Liver (tissue), 8 donors: ENCODE measurements at regions not wholly inside any gene's neighbourhood (a gene's known extent, or its start where the extent isn't known, plus 50 kb on each side); places are given as distances from the start of the nearest gene placed in this dataset.

Experiments used
- DNase-seq: peaks from one replicate; pipeline ENCODE4 v3.0.0-alpha.2; 2017; ENCODE audit warnings: low spot score
- H3K27ac ChIP-seq, 2 donors: one replicate each; pipeline ENCODE4 v1.7.0; 2013; ENCODE audit warnings: inconsistent platforms in 2 of 2, low read length in 2 of 2, control low read depth in 1 of 2, low read depth in 1 of 2, mild to moderate bottlenecking in 1 of 2
- H3K27me3 ChIP-seq, 4 donors: one replicate each; pipeline versions ENCODE4 v1.6.1 to v1.7.0; 2013; ENCODE audit warnings: low read length in 3 of 4, inconsistent platforms in 1 of 4, mild to moderate bottlenecking in 1 of 4, moderate library complexity in 1 of 4; ENCODE audit not compliant: control insufficient read depth in 4 of 4, insufficient read depth in 4 of 4
- H3K36me3 ChIP-seq, 4 donors: one replicate each; pipeline versions ENCODE4 v1.6.1 to v1.7.0; 2013; ENCODE audit warnings: low read length in 3 of 4, mild to moderate bottlenecking in 3 of 4, low read depth in 1 of 4, moderate library complexity in 1 of 4; ENCODE audit not compliant: control insufficient read depth in 4 of 4, insufficient read depth in 3 of 4
- H3K4me1 ChIP-seq, 4 donors: one replicate each; pipeline versions ENCODE4 v1.6.1 to v1.7.0; 2013; ENCODE audit warnings: low read length in 3 of 4, mild to moderate bottlenecking in 3 of 4, moderate library complexity in 1 of 4; ENCODE audit not compliant: control insufficient read depth in 4 of 4, insufficient read depth in 4 of 4
- H3K4me3 ChIP-seq, 3 donors: one replicate each; pipeline versions ENCODE4 v1.6.1 to v1.7.0; 2013; ENCODE audit warnings: low read length in 3 of 3, control low read depth in 1 of 3, low read depth in 1 of 3, mild to moderate bottlenecking in 1 of 3
- H3K9ac ChIP-seq, 2 donors: one replicate each; pipeline ENCODE4 v1.7.0; 2013; ENCODE audit warnings: low read length in 2 of 2, mild to moderate bottlenecking in 2 of 2, moderate library complexity in 2 of 2, control low read depth in 1 of 2, low read depth in 1 of 2
- H3K9me3 ChIP-seq, 4 donors: one replicate each; pipeline versions ENCODE4 v1.6.1 to v1.7.0; 2013; ENCODE audit warnings: low read length in 3 of 4; ENCODE audit not compliant: control insufficient read depth in 4 of 4
- EGR1 ChIP-seq, 2 donors: IDR thresholded peaks; 2 replicates each; pipeline ENCODE4 v1.6.1; 2016 to 2018; ENCODE audit warnings: antibody characterized with exemption in 2 of 2, low read depth in 2 of 2
- FOXA1 ChIP-seq: IDR thresholded peaks from 2 replicates; pipeline ENCODE4 v1.6.1; 2016; ENCODE audit warnings: antibody characterized with exemption
- FOXA2 ChIP-seq: IDR thresholded peaks from 2 replicates; pipeline ENCODE4 v1.6.1; 2016; ENCODE audit warnings: antibody characterized with exemption
- GABPA ChIP-seq, 2 donors: IDR thresholded peaks in 1 of 2; conservative IDR thresholded peaks in 1 of 2; 2 replicates each; pipeline ENCODE4 v1.6.1; 2016; ENCODE audit warnings: antibody characterized with exemption in 2 of 2, mild to moderate bottlenecking in 1 of 2, moderate library complexity in 1 of 2
- HNF4A ChIP-seq, 2 donors: conservative IDR thresholded peaks; 2 replicates each; pipeline ENCODE4 v1.6.1; 2016; ENCODE audit warnings: antibody characterized with exemption in 2 of 2, mild to moderate bottlenecking in 2 of 2
- HNF4G ChIP-seq: IDR thresholded peaks from 2 replicates; pipeline ENCODE4 v1.6.1; 2016; ENCODE audit warnings: antibody characterized with exemption
- JUND ChIP-seq, 2 donors: IDR thresholded peaks; 2 replicates each; pipeline ENCODE4 v1.6.1; 2016; ENCODE audit warnings: antibody characterized with exemption in 2 of 2
- NR2F2 ChIP-seq: IDR thresholded peaks from 2 replicates; pipeline ENCODE4 v1.6.1; 2016; ENCODE audit warnings: antibody characterized with exemption
- RAD21 ChIP-seq, 2 donors: IDR thresholded peaks; 2 replicates each; pipeline ENCODE4 v1.6.1; 2016; ENCODE audit warnings: antibody characterized with exemption in 2 of 2, mild to moderate bottlenecking in 2 of 2
- REST ChIP-seq: IDR thresholded peaks from 2 replicates; pipeline ENCODE4 v1.6.1; 2016; ENCODE audit warnings: antibody characterized with exemption, mild to moderate bottlenecking
- RXRA ChIP-seq, 2 donors: IDR thresholded peaks; 2 replicates each; pipeline ENCODE4 v1.6.1; 2017 to 2018; ENCODE audit warnings: antibody characterized with exemption in 2 of 2, mild to moderate bottlenecking in 1 of 2
- SP1 ChIP-seq: IDR thresholded peaks from 2 replicates; pipeline ENCODE4 v1.6.1; 2018; ENCODE audit warnings: antibody characterized with exemption, mild to moderate bottlenecking
- TAF1 ChIP-seq: conservative IDR thresholded peaks from 2 replicates; pipeline ENCODE4 v1.6.1; 2016; ENCODE audit warnings: antibody characterized with exemption, mild to moderate bottlenecking
- YY1 ChIP-seq: IDR thresholded peaks from 2 replicates; pipeline ENCODE4 v1.6.1; 2016; ENCODE audit warnings: antibody characterized with exemption, mild to moderate bottlenecking
- WGBS: extraction: QIAGEN DNeasy Blood & Tissue Kit; methylation state at CpG from one replicate; pipeline ENCODE4 v1.1.7; 2013; 5-methylcytosine and 5-hydroxymethylcytosine counted together
- TF ChIP-seq, protein P1 (sequence below): fragments of 150-350 bp; IDR thresholded peaks from 2 replicates; pipeline ENCODE4 v1.5.1; 2017; ENCODE audit warnings: improper control_type of control experiment, low read depth, low read length; ENCODE audit not compliant: missing input control
- TF ChIP-seq, protein P2 (sequence below): IDR thresholded peaks from 2 replicates; pipeline ENCODE4 v1.6.1; 2016; ENCODE audit warnings: antibody characterized with exemption
- TF ChIP-seq, protein P3 (sequence below): IDR thresholded peaks from 2 replicates; pipeline ENCODE4 v1.6.1; 2016; ENCODE audit warnings: antibody characterized with exemption
- TF ChIP-seq, protein P4 (sequence below): IDR thresholded peaks from 2 replicates; pipeline ENCODE4 v1.6.1; 2016; ENCODE audit warnings: antibody characterized with exemption
- donor health status: healthy.
- donor health status: healthy.
- donor health status: healthy.
- donor health status: healthy.
- donor health status: healthy.

DNA sequence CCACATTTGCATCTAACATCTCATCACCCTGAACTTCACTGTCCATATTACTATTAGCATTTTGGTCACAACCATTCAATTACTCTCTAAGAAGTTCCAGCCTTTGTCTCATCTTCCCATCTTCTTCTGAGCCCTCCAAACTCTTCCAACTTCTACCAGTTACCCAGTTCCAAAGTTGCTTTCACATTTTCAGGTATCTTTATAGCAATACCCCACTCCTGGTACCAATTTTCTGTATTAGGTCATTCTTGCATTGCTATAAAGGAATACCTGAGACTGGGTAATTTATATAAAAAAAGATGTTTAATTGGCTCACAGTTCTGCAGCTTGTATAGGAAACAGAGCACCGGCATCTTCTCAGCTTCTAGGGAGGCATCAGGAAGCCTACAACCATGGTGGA, 64.7 kb upstream of the ARHGAP42 start:
- Histone ChIP-seq H3K27ac (no peak overlapping the region), H3K9ac (no peak overlapping the region), H3K36me3 (no peaks in the 10 kb centered on the region), H3K27me3 (no peaks in the 10 kb centered on the region), H3K4me3 (no peak overlapping the region), H3K9me3 (peaks cover 0 to 10% (median 4%) of the 10 kb centered on the region in 4 donors), H3K4me1 (peaks cover 1 to 10% (median 5%) of the 10 kb centered on the region in 4 donors)
- WGBS = 96% methylated on average over 1 of the region's 1 CpG
- DNase-seq = no peak
- TF ChIP-seq GABPA (IDR thresholded peaks at IDR 0.05 in 1 of 2, conservative IDR thresholded peaks at IDR 0.05 in 1 of 2) (no peak), RXRA (IDR thresholded peaks at IDR 0.05) (no peak), SP1 (no peak), REST (no peak), HNF4A (conservative IDR thresholded peaks at IDR 0.05) (no peak), TAF1 (no peak), FOXA2 (no peak), EGR1 (IDR thresholded peaks at IDR 0.05; ENCODE audit: low read depth in 2 of 2) (no peak), HNF4G (no peak), YY1 (no peak), RAD21 (IDR thresholded peaks at IDR 0.05) (no peak), FOXA1 (no peak), JUND (IDR thresholded peaks at IDR 0.05) (no peak), NR2F2 (no peak)
- TF ChIP-seq, protein P1, sequence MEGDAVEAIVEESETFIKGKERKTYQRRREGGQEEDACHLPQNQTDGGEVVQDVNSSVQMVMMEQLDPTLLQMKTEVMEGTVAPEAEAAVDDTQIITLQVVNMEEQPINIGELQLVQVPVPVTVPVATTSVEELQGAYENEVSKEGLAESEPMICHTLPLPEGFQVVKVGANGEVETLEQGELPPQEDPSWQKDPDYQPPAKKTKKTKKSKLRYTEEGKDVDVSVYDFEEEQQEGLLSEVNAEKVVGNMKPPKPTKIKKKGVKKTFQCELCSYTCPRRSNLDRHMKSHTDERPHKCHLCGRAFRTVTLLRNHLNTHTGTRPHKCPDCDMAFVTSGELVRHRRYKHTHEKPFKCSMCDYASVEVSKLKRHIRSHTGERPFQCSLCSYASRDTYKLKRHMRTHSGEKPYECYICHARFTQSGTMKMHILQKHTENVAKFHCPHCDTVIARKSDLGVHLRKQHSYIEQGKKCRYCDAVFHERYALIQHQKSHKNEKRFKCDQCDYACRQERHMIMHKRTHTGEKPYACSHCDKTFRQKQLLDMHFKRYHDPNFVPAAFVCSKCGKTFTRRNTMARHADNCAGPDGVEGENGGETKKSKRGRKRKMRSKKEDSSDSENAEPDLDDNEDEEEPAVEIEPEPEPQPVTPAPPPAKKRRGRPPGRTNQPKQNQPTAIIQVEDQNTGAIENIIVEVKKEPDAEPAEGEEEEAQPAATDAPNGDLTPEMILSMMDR = no peak
- TF ChIP-seq, protein P2, sequence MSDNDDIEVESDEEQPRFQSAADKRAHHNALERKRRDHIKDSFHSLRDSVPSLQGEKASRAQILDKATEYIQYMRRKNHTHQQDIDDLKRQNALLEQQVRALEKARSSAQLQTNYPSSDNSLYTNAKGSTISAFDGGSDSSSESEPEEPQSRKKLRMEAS = no peak
- TF ChIP-seq, protein P3, sequence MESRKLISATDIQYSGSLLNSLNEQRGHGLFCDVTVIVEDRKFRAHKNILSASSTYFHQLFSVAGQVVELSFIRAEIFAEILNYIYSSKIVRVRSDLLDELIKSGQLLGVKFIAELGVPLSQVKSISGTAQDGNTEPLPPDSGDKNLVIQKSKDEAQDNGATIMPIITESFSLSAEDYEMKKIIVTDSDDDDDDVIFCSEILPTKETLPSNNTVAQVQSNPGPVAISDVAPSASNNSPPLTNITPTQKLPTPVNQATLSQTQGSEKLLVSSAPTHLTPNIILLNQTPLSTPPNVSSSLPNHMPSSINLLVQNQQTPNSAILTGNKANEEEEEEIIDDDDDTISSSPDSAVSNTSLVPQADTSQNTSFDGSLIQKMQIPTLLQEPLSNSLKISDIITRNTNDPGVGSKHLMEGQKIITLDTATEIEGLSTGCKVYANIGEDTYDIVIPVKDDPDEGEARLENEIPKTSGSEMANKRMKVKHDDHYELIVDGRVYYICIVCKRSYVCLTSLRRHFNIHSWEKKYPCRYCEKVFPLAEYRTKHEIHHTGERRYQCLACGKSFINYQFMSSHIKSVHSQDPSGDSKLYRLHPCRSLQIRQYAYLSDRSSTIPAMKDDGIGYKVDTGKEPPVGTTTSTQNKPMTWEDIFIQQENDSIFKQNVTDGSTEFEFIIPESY = no peak
- TF ChIP-seq, protein P4, sequence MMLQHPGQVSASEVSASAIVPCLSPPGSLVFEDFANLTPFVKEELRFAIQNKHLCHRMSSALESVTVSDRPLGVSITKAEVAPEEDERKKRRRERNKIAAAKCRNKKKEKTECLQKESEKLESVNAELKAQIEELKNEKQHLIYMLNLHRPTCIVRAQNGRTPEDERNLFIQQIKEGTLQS = no peak
